ENCODE measurements at regions not wholly inside any gene's neighbourhood (a gene's known extent, or its start where the extent isn't known, plus 50 kb on each side); places are given as distances from the start of the nearest gene placed in this dataset.

DNA sequence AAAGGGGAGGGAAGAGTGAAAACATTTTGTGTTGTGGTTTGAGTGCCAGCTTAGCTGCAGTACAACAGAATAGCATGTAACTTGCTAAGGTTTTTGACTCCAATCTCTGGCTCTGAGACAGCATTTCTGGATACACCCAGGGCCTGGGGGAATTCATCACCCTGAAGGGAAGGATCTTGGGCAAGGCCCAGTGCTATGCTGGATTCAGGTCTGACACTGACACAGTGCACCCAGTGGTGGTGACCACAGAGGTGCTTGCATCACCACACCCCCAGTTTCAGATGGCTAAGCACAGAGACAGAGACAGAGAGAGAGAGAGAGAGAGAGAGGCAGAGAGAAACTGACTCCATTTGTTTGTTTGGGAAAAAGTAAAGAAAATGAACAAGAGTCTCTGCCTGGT is 74.1 kb upstream of the KBTBD8 start:
- TF ChIP-seq RAD21 (IDR thresholded peaks at IDR 0.05; ENCODE audit: insufficient read depth, low read depth, low read length), result no peak
- no peak for TF ChIP-seq NFIC (IDR thresholded peaks at IDR 0.05; ENCODE audit: low read depth, low read length)
- no peak for TF ChIP-seq RFX5 (IDR thresholded peaks at IDR 0.05; ENCODE audit: low read depth, low read length)
- TF ChIP-seq, protein P1, sequence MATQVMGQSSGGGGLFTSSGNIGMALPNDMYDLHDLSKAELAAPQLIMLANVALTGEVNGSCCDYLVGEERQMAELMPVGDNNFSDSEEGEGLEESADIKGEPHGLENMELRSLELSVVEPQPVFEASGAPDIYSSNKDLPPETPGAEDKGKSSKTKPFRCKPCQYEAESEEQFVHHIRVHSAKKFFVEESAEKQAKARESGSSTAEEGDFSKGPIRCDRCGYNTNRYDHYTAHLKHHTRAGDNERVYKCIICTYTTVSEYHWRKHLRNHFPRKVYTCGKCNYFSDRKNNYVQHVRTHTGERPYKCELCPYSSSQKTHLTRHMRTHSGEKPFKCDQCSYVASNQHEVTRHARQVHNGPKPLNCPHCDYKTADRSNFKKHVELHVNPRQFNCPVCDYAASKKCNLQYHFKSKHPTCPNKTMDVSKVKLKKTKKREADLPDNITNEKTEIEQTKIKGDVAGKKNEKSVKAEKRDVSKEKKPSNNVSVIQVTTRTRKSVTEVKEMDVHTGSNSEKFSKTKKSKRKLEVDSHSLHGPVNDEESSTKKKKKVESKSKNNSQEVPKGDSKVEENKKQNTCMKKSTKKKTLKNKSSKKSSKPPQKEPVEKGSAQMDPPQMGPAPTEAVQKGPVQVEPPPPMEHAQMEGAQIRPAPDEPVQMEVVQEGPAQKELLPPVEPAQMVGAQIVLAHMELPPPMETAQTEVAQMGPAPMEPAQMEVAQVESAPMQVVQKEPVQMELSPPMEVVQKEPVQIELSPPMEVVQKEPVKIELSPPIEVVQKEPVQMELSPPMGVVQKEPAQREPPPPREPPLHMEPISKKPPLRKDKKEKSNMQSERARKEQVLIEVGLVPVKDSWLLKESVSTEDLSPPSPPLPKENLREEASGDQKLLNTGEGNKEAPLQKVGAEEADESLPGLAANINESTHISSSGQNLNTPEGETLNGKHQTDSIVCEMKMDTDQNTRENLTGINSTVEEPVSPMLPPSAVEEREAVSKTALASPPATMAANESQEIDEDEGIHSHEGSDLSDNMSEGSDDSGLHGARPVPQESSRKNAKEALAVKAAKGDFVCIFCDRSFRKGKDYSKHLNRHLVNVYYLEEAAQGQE (IDR thresholded peaks at IDR 0.05; ENCODE audit: low read depth, low read length), result no peak

Measured in GM12878 (cell line).